GM12865 (cell line): ENCODE measurements at regions not wholly inside any gene's neighbourhood (a gene's known extent, or its start where the extent isn't known, plus 50 kb on each side); places are given as distances from the start of the nearest gene placed in this dataset.

ENCODE experiments used
- DNase-seq: peaks from one replicate; pipeline ENCODE4 v3.0.0; 2010; ENCODE audit warnings: low read depth
- H3K4me3 ChIP-seq: 2 replicates; pipeline ENCODE4 v1.5.1; 2011; ENCODE audit warnings: mild to moderate bottlenecking, low read depth, low read length, control low read depth
- CTCF ChIP-seq: IDR thresholded peaks from 2 replicates; pipeline ENCODE4 v1.5.1; 2011; ENCODE audit warnings: low read length, control low read depth, low read depth, inconsistent platforms; ENCODE audit not compliant: insufficient read depth; ENCODE audit errors: missing control alignments

- H3K4me3 ChIP-seq = no peak overlapping the region
- no peak for DNase-seq
- TF ChIP-seq CTCF = no peak
These were observed 103.8 kb downstream of the BUB3 start for GRCh38 chr10:123257904-123258456.

- TF ChIP-seq CTCF = no peak
- no peak for DNase-seq
- no peak overlapping the region for H3K4me3 ChIP-seq
These were observed 104.9 kb downstream of the BUB3 start for GRCh38 chr10:123259081-123259480.

- TF ChIP-seq CTCF = no peak
- no peak overlapping the region for H3K4me3 ChIP-seq
- DNase-seq = no peak
These were observed 105.6 kb downstream of the BUB3 start for GRCh38 chr10:123259791-123260190.

- no peak for DNase-seq
- no peak for TF ChIP-seq CTCF
- no peak overlapping the region for H3K4me3 ChIP-seq
These were observed 108.3 kb downstream of the BUB3 start for GRCh38 chr10:123262456-123262855.

- DNase-seq = no peak
- H3K4me3 ChIP-seq = no peak overlapping the region
- no peak for TF ChIP-seq CTCF
These were observed 112.8 kb downstream of the BUB3 start for GRCh38 chr10:123266971-123267370.

- no peak overlapping the region for H3K4me3 ChIP-seq
- TF ChIP-seq CTCF = no peak
- no peak for DNase-seq
These were observed 114.9 kb downstream of the BUB3 start for GRCh38 chr10:123269017-123269552.

GRCh38 chr10:123269675-123270074 is 115.5 kb downstream of the BUB3 start:
- TF ChIP-seq CTCF = no peak
- DNase-seq = no peak
- H3K4me3 ChIP-seq = no peak overlapping the region
